HG02642 (cell line): ENCODE measurements at regions not wholly inside any gene's neighbourhood (a gene's known extent, or its start where the extent isn't known, plus 50 kb on each side); places are given as distances from the start of the nearest gene placed in this dataset.

Experiments used
- ATAC-seq: cut with Tn5 transposase; IDR thresholded peaks from one replicate; pipeline ENCODE4 v1.9.1; 2021; ENCODE audit warnings: mild to moderate bottlenecking; ENCODE audit not compliant: unreplicated experiment, poor library complexity

- no peak for ATAC-seq
Observed at GRCh38 chr12:116654226-116654743, 83.6 kb downstream of the SPRING1 start.

GRCh38 chr12:116651089-116651488, 86.8 kb downstream of the SPRING1 start:
- ATAC-seq, result no peak

- ATAC-seq, result no peak
Observed at GRCh38 chr12:116650585-116651087, 87.2 kb downstream of the SPRING1 start.

GRCh38 chr12:116650062-116650461, 87.8 kb downstream of the SPRING1 start:
- ATAC-seq, result no peak

GRCh38 chr12:116647813-116648212, 88.6 kb downstream of the MAP1LC3B2 start:
- no peak for ATAC-seq

- no peak for ATAC-seq
Observed at GRCh38 chr12:116646901-116647300, 87.7 kb downstream of the MAP1LC3B2 start.

- ATAC-seq, result no peak
Observed at GRCh38 chr12:116644806-116645205, 85.6 kb downstream of the MAP1LC3B2 start.

GRCh38 chr12:116642683-116643082, 83.5 kb downstream of the MAP1LC3B2 start:
- no peak for ATAC-seq

GRCh38 chr12:116642106-116642505, 82.9 kb downstream of the MAP1LC3B2 start:
- ATAC-seq, result no peak

GRCh38 chr12:116640281-116640680, 81.1 kb downstream of the MAP1LC3B2 start:
- no peak for ATAC-seq

GRCh38 chr12:116639765-116640164, 80.6 kb downstream of the MAP1LC3B2 start:
- no peak for ATAC-seq

GRCh38 chr12:116638376-116638775, 79.2 kb downstream of the MAP1LC3B2 start:
- ATAC-seq, result no peak

- no peak for ATAC-seq
Observed at GRCh38 chr12:116637589-116638150, 78.5 kb downstream of the MAP1LC3B2 start.

- no peak for ATAC-seq
Observed at GRCh38 chr12:116636608-116637519, 77.7 kb downstream of the MAP1LC3B2 start.

GRCh38 chr12:116635487-116635886, 76.3 kb downstream of the MAP1LC3B2 start:
- ATAC-seq, result no peak

- no peak for ATAC-seq
Observed at GRCh38 chr12:116633476-116633875, 74.3 kb downstream of the MAP1LC3B2 start.

- no peak for ATAC-seq
Observed at GRCh38 chr12:116631619-116632018, 72.4 kb downstream of the MAP1LC3B2 start.

- ATAC-seq, result no peak
Observed at GRCh38 chr12:116630762-116631161, 71.6 kb downstream of the MAP1LC3B2 start.

GRCh38 chr12:116629480-116629879, 70.3 kb downstream of the MAP1LC3B2 start:
- no peak for ATAC-seq

- no peak for ATAC-seq
Observed at GRCh38 chr12:116628989-116629388, 69.8 kb downstream of the MAP1LC3B2 start.

- ATAC-seq, result no peak
Observed at GRCh38 chr12:116628450-116628793, 69.2 kb downstream of the MAP1LC3B2 start.
